WTC11 (cell line): ENCODE measurements at regions not wholly inside any gene's neighbourhood (a gene's known extent, or its start where the extent isn't known, plus 50 kb on each side); places are given as distances from the start of the nearest gene placed in this dataset.

Experiments used
- ATAC-seq: fragments of 200-7000 bp; cut with Tn5 transposase; 2 replicates; pipeline ENCODE4 v1.10.0; 2021; ENCODE audit warnings: mild to moderate bottlenecking, moderate library complexity
- CTCF ChIA-PET: fragments of 300-600 bp; sonication (Branson Sonifier 250); formaldehyde crosslinking; loops from one replicate; lab custom pipeline; 2021; ENCODE audit warnings: antibody characterized with exemption; lab: Charles Lee
- POLR2A ChIA-PET: fragments of 350-600 bp; sonication (Branson Sonifier 250); formaldehyde crosslinking; loops from one replicate; lab custom pipeline; 2021; ENCODE audit warnings: antibody characterized with exemption; lab: Charles Lee
- DNase-seq: peaks from one replicate; pipeline ENCODE4 v3.0.0; 2021; ENCODE audit warnings: low spot score
- H3K27ac Mint-ChIP-seq: 2 replicates; pipeline ENCODE4 v1.8.0; 2021; ENCODE audit warnings: mixed read lengths
- H3K27me3 Mint-ChIP-seq: 2 replicates; pipeline ENCODE4 v1.8.0; 2021; ENCODE audit warnings: low read depth, mild to moderate bottlenecking, moderate library complexity, mixed read lengths
- H3K36me3 Mint-ChIP-seq: 2 replicates; pipeline ENCODE4 v1.8.0; 2021; ENCODE audit warnings: mixed read lengths
- H3K4me1 Mint-ChIP-seq: 2 replicates; pipeline ENCODE4 v1.8.0; 2022; ENCODE audit warnings: mixed read lengths
- H3K4me3 Mint-ChIP-seq: 2 replicates; pipeline ENCODE4 v1.8.0; 2021; ENCODE audit warnings: mild to moderate bottlenecking, moderate library complexity, mixed read lengths
- H3K9me3 Mint-ChIP-seq: 2 replicates; pipeline ENCODE4 v1.8.0; 2021; ENCODE audit warnings: mixed read lengths
- ATF1 ChIP-seq: sonication (generic); formaldehyde crosslinking; IDR thresholded peaks from 2 replicates; pipeline ENCODE4 v1.8.1; 2023; ENCODE audit warnings: mild to moderate bottlenecking, moderate library complexity, missing genetic modification reagents
- CBFB ChIP-seq: sonication (generic); formaldehyde crosslinking; IDR thresholded peaks from 2 replicates; pipeline ENCODE4 v1.8.1; 2022; ENCODE audit warnings: mild to moderate bottlenecking, low read depth, missing genetic modification reagents
- CREB1 ChIP-seq: sonication (generic); formaldehyde crosslinking; IDR thresholded peaks from 2 replicates; pipeline ENCODE4 v1.8.0; 2023; ENCODE audit warnings: mild to moderate bottlenecking, missing genetic modification reagents
- EMX1 ChIP-seq: fragments of 250-450 bp; sonication (Bioruptor Pico); IDR thresholded peaks from 2 replicates; pipeline ENCODE4 v1.8.0; 2021; ENCODE audit warnings: mild to moderate bottlenecking
- ETV6 ChIP-seq: sonication (generic); formaldehyde crosslinking; IDR thresholded peaks from 2 replicates; pipeline ENCODE4 v1.8.1; 2022; ENCODE audit warnings: mild to moderate bottlenecking, missing genetic modification reagents
- FOXK1 ChIP-seq: sonication (generic); formaldehyde crosslinking; IDR thresholded peaks from 2 replicates; pipeline ENCODE4 v1.8.0; 2022; ENCODE audit warnings: mild to moderate bottlenecking, moderate library complexity, missing genetic modification reagents
- HMGA2 ChIP-seq: fragments of 250-450 bp; sonication (Bioruptor Pico); IDR thresholded peaks from 2 replicates; pipeline ENCODE4 v1.4.0; 2021; ENCODE audit warnings: mild to moderate bottlenecking, moderate library complexity
- NFATC4 ChIP-seq: fragments of 250-450 bp; sonication (Bioruptor Pico); IDR thresholded peaks from 2 replicates; pipeline ENCODE4 v1.9.0; 2021; ENCODE audit warnings: mild to moderate bottlenecking
- NR3C1 ChIP-seq: sonication (generic); formaldehyde crosslinking; conservative IDR thresholded peaks from 2 replicates; pipeline ENCODE4 v1.8.1; 2023; ENCODE audit warnings: low read depth, mild to moderate bottlenecking, missing genetic modification reagents
- RELA ChIP-seq: sonication (generic); formaldehyde crosslinking; IDR thresholded peaks from 2 replicates; pipeline ENCODE4 v1.8.1; 2022; ENCODE audit warnings: missing genetic modification reagents, mild to moderate bottlenecking, borderline replicate concordance
- SMAD4 ChIP-seq: sonication (generic); formaldehyde crosslinking; IDR thresholded peaks from 2 replicates; pipeline ENCODE4 v1.8.0; 2022; ENCODE audit warnings: mild to moderate bottlenecking, missing genetic modification reagents
- ZNF138 ChIP-seq: sonication (generic); formaldehyde crosslinking; conservative IDR thresholded peaks from 2 replicates; pipeline ENCODE4 v1.8.1; 2022; ENCODE audit warnings: mild to moderate bottlenecking, moderate library complexity, missing genetic modification reagents
- TF ChIP-seq, protein P1 (sequence below): sonication (generic); formaldehyde crosslinking; IDR thresholded peaks from 2 replicates; pipeline ENCODE4 v1.8.0; 2022; ENCODE audit warnings: mild to moderate bottlenecking, missing genetic modification reagents
- TF ChIP-seq, protein P2 (sequence below): sonication (generic); formaldehyde crosslinking; conservative IDR thresholded peaks from 2 replicates; pipeline ENCODE4 v1.8.1; 2023; ENCODE audit warnings: mild to moderate bottlenecking, low read depth, missing genetic modification reagents, moderate library complexity
- TF ChIP-seq, protein P3 (sequence below): sonication (generic); formaldehyde crosslinking; IDR thresholded peaks from 2 replicates; pipeline ENCODE4 v1.8.0; 2023; ENCODE audit warnings: mild to moderate bottlenecking, missing genetic modification reagents
- TF ChIP-seq, protein P4 (sequence below): fragments of 250-450 bp; sonication (Bioruptor Pico); IDR thresholded peaks from 2 replicates; pipeline ENCODE4 v1.9.0; 2021; ENCODE audit warnings: moderate library complexity, mild to moderate bottlenecking, inconsistent platforms, borderline replicate concordance
- TF ChIP-seq, protein P5 (sequence below): fragments of 250-450 bp; sonication (Bioruptor Pico); conservative IDR thresholded peaks from 2 replicates; pipeline ENCODE4 v1.9.0; 2021; ENCODE audit warnings: mild to moderate bottlenecking
- TF ChIP-seq, protein P6 (sequence below): sonication (generic); formaldehyde crosslinking; conservative IDR thresholded peaks from 2 replicates; pipeline ENCODE4 v1.8.1; 2022; ENCODE audit warnings: mild to moderate bottlenecking, missing genetic modification reagents
- TF ChIP-seq, protein P7 (sequence below): fragments of 250-450 bp; sonication (Bioruptor Pico); IDR thresholded peaks from 2 replicates; pipeline ENCODE4 v1.8.0; 2021; ENCODE audit warnings: mild to moderate bottlenecking
- TF ChIP-seq, protein P8 (sequence below): sonication (generic); formaldehyde crosslinking; IDR thresholded peaks from 2 replicates; pipeline ENCODE4 v1.8.0; 2022; ENCODE audit warnings: missing genetic modification reagents

DNA sequence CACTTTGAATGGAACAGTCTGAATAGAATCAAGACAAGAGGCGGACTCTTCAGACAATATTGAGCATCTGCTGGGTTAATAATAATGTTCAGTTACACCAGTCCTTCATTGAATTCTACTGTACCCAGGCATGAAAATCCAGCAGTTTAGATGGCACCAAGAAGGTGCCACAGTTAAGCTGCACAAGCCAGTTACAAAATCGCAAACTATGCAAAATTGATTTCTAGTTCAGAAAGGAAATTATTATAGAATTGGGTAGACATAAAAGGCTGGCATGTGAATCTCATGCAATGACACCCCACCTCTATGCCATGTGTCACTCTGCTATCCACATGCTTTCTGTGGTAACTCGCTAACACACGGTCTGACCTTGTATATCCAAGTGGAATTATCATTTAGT, 105.8 kb upstream of the VCX3A start:
- Mint-ChIP-seq H3K4me1 (no peaks in the 10 kb centered on the region), H3K9me3 (peaks cover 19% of the 10 kb centered on the region), H3K27ac (no peak overlapping the region), H3K4me3 (no peak overlapping the region), H3K36me3 (peaks cover 13% of the 10 kb centered on the region), H3K27me3 (no peaks in the 10 kb centered on the region)
- ATAC-seq (no peak), DNase-seq (no peak)
- TF ChIP-seq HMGA2 (CRISPR knock-in tag) (no peak), FOXK1 (CRISPR knock-in tag) (no peak), NFATC4 (CRISPR knock-in tag) (no peak), ATF1 (CRISPR knock-in tag) (no peak)
- TF ChIP-seq, protein P1, sequence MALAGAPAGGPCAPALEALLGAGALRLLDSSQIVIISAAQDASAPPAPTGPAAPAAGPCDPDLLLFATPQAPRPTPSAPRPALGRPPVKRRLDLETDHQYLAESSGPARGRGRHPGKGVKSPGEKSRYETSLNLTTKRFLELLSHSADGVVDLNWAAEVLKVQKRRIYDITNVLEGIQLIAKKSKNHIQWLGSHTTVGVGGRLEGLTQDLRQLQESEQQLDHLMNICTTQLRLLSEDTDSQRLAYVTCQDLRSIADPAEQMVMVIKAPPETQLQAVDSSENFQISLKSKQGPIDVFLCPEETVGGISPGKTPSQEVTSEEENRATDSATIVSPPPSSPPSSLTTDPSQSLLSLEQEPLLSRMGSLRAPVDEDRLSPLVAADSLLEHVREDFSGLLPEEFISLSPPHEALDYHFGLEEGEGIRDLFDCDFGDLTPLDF (CRISPR knock-in tag), result no peak
- TF ChIP-seq, protein P2, sequence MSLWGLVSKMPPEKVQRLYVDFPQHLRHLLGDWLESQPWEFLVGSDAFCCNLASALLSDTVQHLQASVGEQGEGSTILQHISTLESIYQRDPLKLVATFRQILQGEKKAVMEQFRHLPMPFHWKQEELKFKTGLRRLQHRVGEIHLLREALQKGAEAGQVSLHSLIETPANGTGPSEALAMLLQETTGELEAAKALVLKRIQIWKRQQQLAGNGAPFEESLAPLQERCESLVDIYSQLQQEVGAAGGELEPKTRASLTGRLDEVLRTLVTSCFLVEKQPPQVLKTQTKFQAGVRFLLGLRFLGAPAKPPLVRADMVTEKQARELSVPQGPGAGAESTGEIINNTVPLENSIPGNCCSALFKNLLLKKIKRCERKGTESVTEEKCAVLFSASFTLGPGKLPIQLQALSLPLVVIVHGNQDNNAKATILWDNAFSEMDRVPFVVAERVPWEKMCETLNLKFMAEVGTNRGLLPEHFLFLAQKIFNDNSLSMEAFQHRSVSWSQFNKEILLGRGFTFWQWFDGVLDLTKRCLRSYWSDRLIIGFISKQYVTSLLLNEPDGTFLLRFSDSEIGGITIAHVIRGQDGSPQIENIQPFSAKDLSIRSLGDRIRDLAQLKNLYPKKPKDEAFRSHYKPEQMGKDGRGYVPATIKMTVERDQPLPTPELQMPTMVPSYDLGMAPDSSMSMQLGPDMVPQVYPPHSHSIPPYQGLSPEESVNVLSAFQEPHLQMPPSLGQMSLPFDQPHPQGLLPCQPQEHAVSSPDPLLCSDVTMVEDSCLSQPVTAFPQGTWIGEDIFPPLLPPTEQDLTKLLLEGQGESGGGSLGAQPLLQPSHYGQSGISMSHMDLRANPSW (CRISPR knock-in tag), result no peak
- TF ChIP-seq, protein P3, sequence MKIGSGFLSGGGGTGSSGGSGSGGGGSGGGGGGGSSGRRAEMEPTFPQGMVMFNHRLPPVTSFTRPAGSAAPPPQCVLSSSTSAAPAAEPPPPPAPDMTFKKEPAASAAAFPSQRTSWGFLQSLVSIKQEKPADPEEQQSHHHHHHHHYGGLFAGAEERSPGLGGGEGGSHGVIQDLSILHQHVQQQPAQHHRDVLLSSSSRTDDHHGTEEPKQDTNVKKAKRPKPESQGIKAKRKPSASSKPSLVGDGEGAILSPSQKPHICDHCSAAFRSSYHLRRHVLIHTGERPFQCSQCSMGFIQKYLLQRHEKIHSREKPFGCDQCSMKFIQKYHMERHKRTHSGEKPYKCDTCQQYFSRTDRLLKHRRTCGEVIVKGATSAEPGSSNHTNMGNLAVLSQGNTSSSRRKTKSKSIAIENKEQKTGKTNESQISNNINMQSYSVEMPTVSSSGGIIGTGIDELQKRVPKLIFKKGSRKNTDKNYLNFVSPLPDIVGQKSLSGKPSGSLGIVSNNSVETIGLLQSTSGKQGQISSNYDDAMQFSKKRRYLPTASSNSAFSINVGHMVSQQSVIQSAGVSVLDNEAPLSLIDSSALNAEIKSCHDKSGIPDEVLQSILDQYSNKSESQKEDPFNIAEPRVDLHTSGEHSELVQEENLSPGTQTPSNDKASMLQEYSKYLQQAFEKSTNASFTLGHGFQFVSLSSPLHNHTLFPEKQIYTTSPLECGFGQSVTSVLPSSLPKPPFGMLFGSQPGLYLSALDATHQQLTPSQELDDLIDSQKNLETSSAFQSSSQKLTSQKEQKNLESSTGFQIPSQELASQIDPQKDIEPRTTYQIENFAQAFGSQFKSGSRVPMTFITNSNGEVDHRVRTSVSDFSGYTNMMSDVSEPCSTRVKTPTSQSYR (CRISPR knock-in tag), result no peak
- TF ChIP-seq, protein P4, sequence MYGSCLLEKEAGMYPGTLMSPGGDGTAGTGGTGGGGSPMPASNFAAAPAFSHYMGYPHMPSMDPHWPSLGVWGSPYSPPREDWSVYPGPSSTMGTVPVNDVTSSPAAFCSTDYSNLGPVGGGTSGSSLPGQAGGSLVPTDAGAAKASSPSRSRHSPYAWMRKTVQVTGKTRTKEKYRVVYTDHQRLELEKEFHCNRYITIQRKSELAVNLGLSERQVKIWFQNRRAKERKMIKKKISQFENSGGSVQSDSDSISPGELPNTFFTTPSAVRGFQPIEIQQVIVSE (CRISPR knock-in tag), result no peak
- POLR2A ChIA-PET, result no interaction called here
- CTCF ChIA-PET, result no interaction called here

DNA sequence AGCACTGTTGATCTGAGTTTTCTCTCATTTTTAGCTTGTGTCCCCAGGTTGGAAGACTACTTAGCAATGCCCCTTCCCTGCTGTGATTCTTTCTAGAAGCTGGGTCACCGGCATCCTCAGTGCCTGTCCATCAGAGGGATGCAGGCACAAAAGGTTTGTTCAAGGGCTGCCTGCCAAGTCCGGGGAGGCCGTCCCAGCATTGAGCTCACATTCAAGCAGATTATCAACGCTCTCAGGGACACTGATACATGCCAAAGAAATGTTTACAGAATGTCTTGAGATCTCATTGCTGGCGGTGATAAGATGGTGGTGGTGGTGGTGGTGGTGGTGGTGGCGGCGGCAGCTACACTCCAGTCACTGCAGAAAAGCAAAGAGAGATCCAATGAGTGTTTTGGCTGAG, 79.6 kb upstream of the VCX3A start:
- no peak for DNase-seq
- ATAC-seq, result no peak
- no peaks in the 10 kb centered on the region; the same call in 1 of the 2 replicates for H3K27me3 Mint-ChIP-seq
- no peak for TF ChIP-seq NR3C1 (CRISPR knock-in tag)
- no peak for TF ChIP-seq RELA (CRISPR knock-in tag)
- no peak for TF ChIP-seq CREB1 (CRISPR knock-in tag)
- TF ChIP-seq, protein P5, sequence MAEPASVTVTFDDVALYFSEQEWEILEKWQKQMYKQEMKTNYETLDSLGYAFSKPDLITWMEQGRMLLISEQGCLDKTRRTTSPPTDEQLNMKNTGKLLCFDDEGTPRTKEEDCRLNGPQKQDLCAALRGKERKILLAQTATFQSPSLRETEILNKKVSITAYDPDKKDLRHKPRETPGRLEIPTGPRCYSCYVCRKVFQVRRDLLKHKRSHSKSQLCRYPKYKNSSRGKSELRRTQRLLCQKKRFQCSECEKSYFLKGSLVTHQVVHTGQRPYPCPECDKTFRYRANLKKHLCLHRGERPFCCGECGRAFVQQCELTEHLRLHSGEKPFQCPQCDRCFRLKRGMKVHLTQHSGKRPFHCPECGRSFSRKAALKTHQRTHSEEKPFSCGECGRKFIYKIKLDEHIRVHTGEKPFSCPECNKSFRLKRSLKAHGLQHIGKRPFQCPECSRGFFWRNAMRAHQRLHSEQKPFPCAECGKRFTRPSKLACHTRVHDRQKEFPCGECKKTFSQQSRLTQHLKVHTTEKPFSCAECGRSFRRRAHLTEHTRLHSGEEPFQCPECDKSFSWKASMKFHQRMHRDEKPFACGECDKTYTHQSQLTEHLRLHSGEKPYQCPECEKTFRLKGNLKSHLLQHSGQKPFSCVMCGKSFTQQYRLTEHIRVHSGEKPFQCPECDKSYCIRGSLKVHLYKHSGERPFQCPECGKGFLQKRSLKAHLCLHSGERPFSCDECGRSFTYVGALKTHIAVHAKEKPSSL (CRISPR knock-in tag), result no peak
- TF ChIP-seq, protein P6, sequence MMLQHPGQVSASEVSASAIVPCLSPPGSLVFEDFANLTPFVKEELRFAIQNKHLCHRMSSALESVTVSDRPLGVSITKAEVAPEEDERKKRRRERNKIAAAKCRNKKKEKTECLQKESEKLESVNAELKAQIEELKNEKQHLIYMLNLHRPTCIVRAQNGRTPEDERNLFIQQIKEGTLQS (CRISPR knock-in tag), result no peak
- no peak for TF ChIP-seq SMAD4 (CRISPR knock-in tag)
- no peak for TF ChIP-seq ZNF138 (CRISPR knock-in tag)
- TF ChIP-seq, protein P7, sequence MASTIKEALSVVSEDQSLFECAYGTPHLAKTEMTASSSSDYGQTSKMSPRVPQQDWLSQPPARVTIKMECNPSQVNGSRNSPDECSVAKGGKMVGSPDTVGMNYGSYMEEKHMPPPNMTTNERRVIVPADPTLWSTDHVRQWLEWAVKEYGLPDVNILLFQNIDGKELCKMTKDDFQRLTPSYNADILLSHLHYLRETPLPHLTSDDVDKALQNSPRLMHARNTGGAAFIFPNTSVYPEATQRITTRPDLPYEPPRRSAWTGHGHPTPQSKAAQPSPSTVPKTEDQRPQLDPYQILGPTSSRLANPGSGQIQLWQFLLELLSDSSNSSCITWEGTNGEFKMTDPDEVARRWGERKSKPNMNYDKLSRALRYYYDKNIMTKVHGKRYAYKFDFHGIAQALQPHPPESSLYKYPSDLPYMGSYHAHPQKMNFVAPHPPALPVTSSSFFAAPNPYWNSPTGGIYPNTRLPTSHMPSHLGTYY (CRISPR knock-in tag), result no peak
- no peak for TF ChIP-seq CBFB (CRISPR knock-in tag)
- no peak for TF ChIP-seq ETV6 (CRISPR knock-in tag)
- TF ChIP-seq, protein P8, sequence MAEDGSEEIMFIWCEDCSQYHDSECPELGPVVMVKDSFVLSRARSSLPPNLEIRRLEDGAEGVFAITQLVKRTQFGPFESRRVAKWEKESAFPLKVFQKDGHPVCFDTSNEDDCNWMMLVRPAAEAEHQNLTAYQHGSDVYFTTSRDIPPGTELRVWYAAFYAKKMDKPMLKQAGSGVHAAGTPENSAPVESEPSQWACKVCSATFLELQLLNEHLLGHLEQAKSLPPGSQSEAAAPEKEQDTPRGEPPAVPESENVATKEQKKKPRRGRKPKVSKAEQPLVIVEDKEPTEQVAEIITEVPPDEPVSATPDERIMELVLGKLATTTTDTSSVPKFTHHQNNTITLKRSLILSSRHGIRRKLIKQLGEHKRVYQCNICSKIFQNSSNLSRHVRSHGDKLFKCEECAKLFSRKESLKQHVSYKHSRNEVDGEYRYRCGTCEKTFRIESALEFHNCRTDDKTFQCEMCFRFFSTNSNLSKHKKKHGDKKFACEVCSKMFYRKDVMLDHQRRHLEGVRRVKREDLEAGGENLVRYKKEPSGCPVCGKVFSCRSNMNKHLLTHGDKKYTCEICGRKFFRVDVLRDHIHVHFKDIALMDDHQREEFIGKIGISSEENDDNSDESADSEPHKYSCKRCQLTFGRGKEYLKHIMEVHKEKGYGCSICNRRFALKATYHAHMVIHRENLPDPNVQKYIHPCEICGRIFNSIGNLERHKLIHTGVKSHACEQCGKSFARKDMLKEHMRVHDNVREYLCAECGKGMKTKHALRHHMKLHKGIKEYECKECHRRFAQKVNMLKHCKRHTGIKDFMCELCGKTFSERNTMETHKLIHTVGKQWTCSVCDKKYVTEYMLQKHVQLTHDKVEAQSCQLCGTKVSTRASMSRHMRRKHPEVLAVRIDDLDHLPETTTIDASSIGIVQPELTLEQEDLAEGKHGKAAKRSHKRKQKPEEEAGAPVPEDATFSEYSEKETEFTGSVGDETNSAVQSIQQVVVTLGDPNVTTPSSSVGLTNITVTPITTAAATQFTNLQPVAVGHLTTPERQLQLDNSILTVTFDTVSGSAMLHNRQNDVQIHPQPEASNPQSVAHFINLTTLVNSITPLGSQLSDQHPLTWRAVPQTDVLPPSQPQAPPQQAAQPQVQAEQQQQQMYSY (CRISPR knock-in tag), result no peak
- no peak for TF ChIP-seq EMX1 (CRISPR knock-in tag)
- peaks cover 31% of the 10 kb centered on the region for H3K9me3 Mint-ChIP-seq
- H3K4me3 Mint-ChIP-seq, result no peak overlapping the region
- ChIA-PET CTCF (no interaction called here), POLR2A (no interaction called here)
- no peaks in the 10 kb centered on the region for H3K4me1 Mint-ChIP-seq
- peaks cover 18% of the 10 kb centered on the region; the same call in 1 of the 2 replicates for H3K36me3 Mint-ChIP-seq
- H3K27ac Mint-ChIP-seq, result no peak overlapping the region
